Endothelial cell of umbilical vein (primary cell): ENCODE measurements at regions not wholly inside any gene's neighbourhood (a gene's known extent, or its start where the extent isn't known, plus 50 kb on each side); places are given as distances from the start of the nearest gene placed in this dataset.

Experiments
- BruUV-seq: library from RNA; stranded (reverse); fragments of 400-500 nt; replicated peaks from 2 replicates; lab custom pipeline; 2021; lab: Mats Ljungman, UMichigan
- CTCF ChIA-PET: fragments of 300-600, 350-600 bp; sonication (Branson Sonifier 250); formaldehyde crosslinking; loops from one replicate; lab custom pipeline; 2021; ENCODE audit warnings: antibody characterized with exemption, inconsistent platforms; lab: Charles Lee
- POLR2A ChIA-PET: fragments of 300-600, 350-600 bp; sonication (Branson Sonifier 250); formaldehyde crosslinking; loops from one replicate; lab custom pipeline; 2021; ENCODE audit warnings: antibody characterized with exemption, inconsistent platforms; lab: Charles Lee
- DNase-seq: peaks from one replicate; pipeline ENCODE4 v3.0.0-alpha.2; 2011; ENCODE audit warnings: low read depth, low spot score
- FAIRE-seq: peaks from 2 replicates; lab custom pipeline; 2011; peaks lifted over from hg19 to GRCh38; lab: Jason Lieb, UNC
- H2AFZ ChIP-seq: 2 replicates; pipeline ENCODE4 v1.6.0; 2012; ENCODE audit warnings: low read depth, low read length, control low read depth, inconsistent platforms
- H3K27ac ChIP-seq: 2 replicates; pipeline ENCODE4 v1.5.1; 2011; ENCODE audit warnings: low read depth, mild to moderate bottlenecking, control low read depth, low read length, moderate library complexity; ENCODE audit not compliant: insufficient read depth
- H3K27me3 ChIP-seq, 2 experiments: 2 replicates each; pipeline versions ENCODE4 v1.6.0 to v1.6.1; 2011; ENCODE audit warnings: low read length in 2 of 2, mixed read lengths in 1 of 2; ENCODE audit not compliant: control insufficient read depth in 2 of 2, insufficient read depth in 2 of 2
- H3K36me3 ChIP-seq, 2 experiments: 2 replicates in 1 of 2; 3 replicates in 1 of 2; pipeline ENCODE4 v1.5.1; 2011; ENCODE audit warnings: low read length in 2 of 2, mild to moderate bottlenecking in 1 of 2, moderate library complexity in 1 of 2; ENCODE audit not compliant: control insufficient read depth in 2 of 2, insufficient read depth in 2 of 2; ENCODE audit errors: extremely low read depth in 1 of 2
- H3K4me1 ChIP-seq: 3 replicates; pipeline ENCODE4 v1.5.1; 2011; ENCODE audit warnings: mild to moderate bottlenecking, low read length; ENCODE audit not compliant: control insufficient read depth, insufficient read depth; ENCODE audit errors: extremely low read depth
- H3K4me2 ChIP-seq: 2 replicates; pipeline ENCODE4 v1.6.1; 2011; ENCODE audit warnings: low read length, control low read depth, mixed read lengths; ENCODE audit not compliant: insufficient read depth
- H3K4me3 ChIP-seq, 3 experiments: fragments of 200-600 bp in 1 of 3; sonication (generic), shearing (Covaris generic) in 1 of 3; replicated peaks in 1 of 3; 2 replicates each; pipeline ENCODE4 v1.5.1; 2011 to 2016; ENCODE audit warnings: control low read depth in 3 of 3, low read length in 3 of 3, mild to moderate bottlenecking in 2 of 3, inconsistent platforms in 1 of 3, low read depth in 1 of 3, moderate library complexity in 1 of 3; ENCODE audit not compliant: insufficient read depth in 1 of 3
- H3K79me2 ChIP-seq: 2 replicates; pipeline ENCODE4 v1.6.0; 2012; ENCODE audit warnings: low read length, inconsistent platforms; ENCODE audit not compliant: control insufficient read depth, insufficient read depth
- H3K9ac ChIP-seq: replicated peaks from 2 replicates; pipeline ENCODE3; 2011; ENCODE audit warnings: low read length, control low read depth; ENCODE audit not compliant: insufficient read depth; ENCODE audit errors: extremely low read depth
- H3K9me1 ChIP-seq: replicated peaks from 3 replicates; pipeline ENCODE4 v1.6.0; 2011; ENCODE audit warnings: mild to moderate bottlenecking, low read length; ENCODE audit not compliant: control insufficient read depth, insufficient read depth; ENCODE audit errors: extremely low read depth
- H3K9me3 ChIP-seq: replicated peaks from 2 replicates; pipeline ENCODE4 v1.5.1; 2012; ENCODE audit warnings: low read length, inconsistent platforms; ENCODE audit not compliant: control insufficient read depth, insufficient read depth
- H4K20me1 ChIP-seq: replicated peaks from 2 replicates; pipeline ENCODE3; 2011; ENCODE audit warnings: mild to moderate bottlenecking, low read length; ENCODE audit not compliant: control insufficient read depth, insufficient read depth; ENCODE audit errors: extremely low read depth
- EZH2 ChIP-seq: IDR thresholded peaks from 2 replicates; pipeline ENCODE4 v1.6.1; 2012; ENCODE audit warnings: borderline replicate concordance, low read depth, mild to moderate bottlenecking, moderate library complexity, low read length, inconsistent platforms; ENCODE audit not compliant: severe bottlenecking
- FOS ChIP-seq: IDR thresholded peaks from 2 replicates; pipeline ENCODE4 v1.6.1; 2011; ENCODE audit warnings: mild to moderate bottlenecking, low read length, moderate library complexity, borderline replicate concordance; ENCODE audit not compliant: insufficient read depth
- GATA2 ChIP-seq: IDR thresholded peaks from 2 replicates; pipeline ENCODE4 v1.7.0; 2011; ENCODE audit warnings: low read depth, mild to moderate bottlenecking, moderate library complexity, mixed read lengths, low read length; ENCODE audit not compliant: insufficient read length, insufficient read depth
- JUN ChIP-seq: IDR thresholded peaks from 2 replicates; pipeline ENCODE4 v1.6.1; 2011; ENCODE audit warnings: borderline replicate concordance, low read depth; ENCODE audit not compliant: insufficient read length, insufficient read depth
- MYC ChIP-seq: IDR thresholded peaks from one replicate; pipeline ENCODE4 v1.6.1; 2011; ENCODE audit warnings: mild to moderate bottlenecking, low read depth, low read length
- POLR2A ChIP-seq: IDR thresholded peaks from 2 replicates; pipeline ENCODE4 v1.6.1; 2012; ENCODE audit warnings: low read depth, mild to moderate bottlenecking, control low read depth, low read length
- POLR2AphosphoS5 ChIP-seq: IDR thresholded peaks from 2 replicates; pipeline ENCODE4 v1.6.1; 2012; ENCODE audit warnings: low read depth, mild to moderate bottlenecking, control low read depth, low read length, moderate library complexity; ENCODE audit not compliant: insufficient read depth
- dilution Hi-C: fragments of 300-500 bp; cut with MboI; formaldehyde crosslinking; loops from one replicate; pipeline ENCODE4 v1.15.0; 2019; ENCODE audit warnings: low sequenced_read_pairs; ENCODE audit not compliant: extremely low pct_ligation_motif_present
- intact Hi-C: fragments of 100-400 bp; cut with micrococcal nuclease; formaldehyde crosslinking; loops from one replicate; pipeline ENCODE4 v1.10.0; 2022
- TF ChIP-seq, protein P1 (sequence below), 2 donors: IDR thresholded peaks; 1 replicate in 1 of 2; 2 replicates in 1 of 2; pipeline ENCODE4 v1.5.1; 2011; ENCODE audit warnings: low read length in 2 of 2, mild to moderate bottlenecking in 2 of 2, moderate library complexity in 2 of 2, control low read depth in 1 of 2, inconsistent platforms in 1 of 2, low read depth in 1 of 2; ENCODE audit not compliant: insufficient read depth in 1 of 2; ENCODE audit errors: extremely low read depth in 1 of 2
- TF ChIP-seq, protein P2 (sequence below): IDR thresholded peaks from 2 replicates; pipeline ENCODE4 v1.6.1; 2011; ENCODE audit not compliant: insufficient read depth, insufficient read length

DNA sequence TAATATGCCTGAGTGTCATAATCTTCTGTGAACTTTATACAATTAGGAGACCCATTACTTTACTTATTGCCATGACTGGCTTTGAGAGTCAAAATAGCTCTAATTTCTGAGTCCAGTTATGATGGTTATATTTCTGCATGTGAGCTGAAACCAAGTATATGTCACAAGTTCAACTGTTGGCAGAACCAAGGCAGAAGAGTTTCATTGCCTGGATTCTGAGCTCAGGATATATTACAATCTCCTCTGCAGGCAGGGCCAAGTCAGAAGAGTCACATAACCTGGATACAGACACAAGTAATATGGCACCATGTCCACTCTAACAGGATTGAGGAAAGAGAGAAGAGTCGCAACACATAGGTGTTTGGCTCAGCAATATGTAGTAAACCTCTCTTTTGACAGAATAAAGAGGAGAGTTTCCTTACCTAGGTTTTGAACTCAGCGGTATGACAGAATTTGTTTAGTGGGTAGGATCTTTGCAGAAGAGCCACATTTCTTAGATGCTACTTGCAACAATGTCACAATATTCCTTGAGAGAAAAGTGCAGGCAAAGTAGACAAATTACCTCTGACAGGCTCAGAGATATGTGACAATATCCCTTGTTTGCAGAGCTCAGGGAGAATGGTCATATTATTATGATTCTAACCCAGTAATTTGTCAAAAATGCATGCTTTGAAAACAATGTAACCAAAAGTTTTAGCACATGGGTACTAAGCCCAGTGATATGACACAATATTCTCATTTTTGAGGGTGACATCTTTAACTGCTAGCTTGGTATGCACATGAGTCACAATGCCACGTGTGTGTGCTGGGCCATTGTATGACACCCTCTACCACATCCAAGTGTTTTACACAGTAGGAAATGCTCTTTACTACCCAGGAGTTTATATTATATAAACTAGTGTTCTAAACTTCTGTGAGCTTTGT is 895.3 kb upstream of the AMELY start:
- ChIA-PET POLR2A (no interaction called here), CTCF (no interaction called here)
- Histone ChIP-seq H2AFZ (no peak overlapping the region), H3K9me1 (no peaks in the 10 kb centered on the region), H3K4me2 (no peak overlapping the region), H3K36me3 (no peaks in the 10 kb centered on the region), H3K9ac (no peak overlapping the region), H3K4me1 (no peaks in the 10 kb centered on the region), H3K79me2 (no peaks in the 10 kb centered on the region), H3K4me3 (no peak overlapping the region), H3K27me3 (no peaks in the 10 kb centered on the region), H3K27ac (no peak overlapping the region), H3K9me3 (no peaks in the 10 kb centered on the region), H4K20me1 (no peaks in the 10 kb centered on the region)
- BruUV-seq = no TSS peak
- dilution Hi-C loops (no loop called here), intact Hi-C loops (no loop called here)
- DNase-seq (no peak), FAIRE-seq (no peak)
- TF ChIP-seq EZH2 (no peak), MYC (no peak), POLR2AphosphoS5 (no peak), JUN (no peak), FOS (no peak), GATA2 (no peak), POLR2A (no peak)
- TF ChIP-seq, protein P1, sequence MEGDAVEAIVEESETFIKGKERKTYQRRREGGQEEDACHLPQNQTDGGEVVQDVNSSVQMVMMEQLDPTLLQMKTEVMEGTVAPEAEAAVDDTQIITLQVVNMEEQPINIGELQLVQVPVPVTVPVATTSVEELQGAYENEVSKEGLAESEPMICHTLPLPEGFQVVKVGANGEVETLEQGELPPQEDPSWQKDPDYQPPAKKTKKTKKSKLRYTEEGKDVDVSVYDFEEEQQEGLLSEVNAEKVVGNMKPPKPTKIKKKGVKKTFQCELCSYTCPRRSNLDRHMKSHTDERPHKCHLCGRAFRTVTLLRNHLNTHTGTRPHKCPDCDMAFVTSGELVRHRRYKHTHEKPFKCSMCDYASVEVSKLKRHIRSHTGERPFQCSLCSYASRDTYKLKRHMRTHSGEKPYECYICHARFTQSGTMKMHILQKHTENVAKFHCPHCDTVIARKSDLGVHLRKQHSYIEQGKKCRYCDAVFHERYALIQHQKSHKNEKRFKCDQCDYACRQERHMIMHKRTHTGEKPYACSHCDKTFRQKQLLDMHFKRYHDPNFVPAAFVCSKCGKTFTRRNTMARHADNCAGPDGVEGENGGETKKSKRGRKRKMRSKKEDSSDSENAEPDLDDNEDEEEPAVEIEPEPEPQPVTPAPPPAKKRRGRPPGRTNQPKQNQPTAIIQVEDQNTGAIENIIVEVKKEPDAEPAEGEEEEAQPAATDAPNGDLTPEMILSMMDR (IDR thresholded peaks at IDR 0.05; ENCODE audit: extremely low read depth in 1 of 2, insufficient read depth in 1 of 2, low read depth in 1 of 2, low read length in 2 of 2) = no peak
- TF ChIP-seq, protein P2, sequence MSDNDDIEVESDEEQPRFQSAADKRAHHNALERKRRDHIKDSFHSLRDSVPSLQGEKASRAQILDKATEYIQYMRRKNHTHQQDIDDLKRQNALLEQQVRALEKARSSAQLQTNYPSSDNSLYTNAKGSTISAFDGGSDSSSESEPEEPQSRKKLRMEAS = no peak
